HepG2 (cell line): ENCODE measurements at regions not wholly inside any gene's neighbourhood (a gene's known extent, or its start where the extent isn't known, plus 50 kb on each side); places are given as distances from the start of the nearest gene placed in this dataset.

Experiments
- ELF3 ChIP-seq: IDR thresholded peaks from 2 replicates; pipeline ENCODE4 v1.6.1; 2016; ENCODE audit warnings: missing genetic modification reagents, missing compliant biosample characterization
- MEF2D ChIP-seq: sonication (generic); formaldehyde crosslinking; IDR thresholded peaks from 2 replicates; pipeline ENCODE4 v1.5.1; 2020; ENCODE audit warnings: mild to moderate bottlenecking, missing genetic modification reagents
- NFE2L2 ChIP-seq: fragments of 150-350 bp; IDR thresholded peaks from 2 replicates; pipeline ENCODE4 v1.6.1; 2014; ENCODE audit warnings: low read length
- PAX8 ChIP-seq: sonication (generic); formaldehyde crosslinking; IDR thresholded peaks from 2 replicates; pipeline ENCODE4 v1.8.0; 2022; ENCODE audit warnings: mild to moderate bottlenecking, missing genetic modification reagents, borderline replicate concordance
- PRMT3 ChIP-seq: sonication (generic); formaldehyde crosslinking; IDR thresholded peaks from 2 replicates; pipeline ENCODE4 v1.8.1; 2022; ENCODE audit warnings: low read depth, mild to moderate bottlenecking, moderate library complexity, missing genetic modification reagents, borderline replicate concordance
- TBL1XR1 ChIP-seq: fragments of 150-350 bp; IDR thresholded peaks from 2 replicates; pipeline ENCODE4 v1.6.1; 2014; ENCODE audit warnings: borderline replicate concordance, low read length; ENCODE audit not compliant: partially characterized antibody
- TRAFD1 ChIP-seq: sonication (generic); formaldehyde crosslinking; IDR thresholded peaks from 2 replicates; pipeline ENCODE4 v1.5.1; 2020; ENCODE audit warnings: missing genetic modification reagents, mild to moderate bottlenecking, borderline replicate concordance
- ZNF230 ChIP-seq: sonication (generic); formaldehyde crosslinking; IDR thresholded peaks from 2 replicates; pipeline ENCODE4 v1.4.0; 2020; ENCODE audit warnings: mild to moderate bottlenecking, missing genetic modification reagents
- ZNF564 ChIP-seq: sonication (generic); formaldehyde crosslinking; IDR thresholded peaks from 2 replicates; pipeline ENCODE4 v1.8.1; 2023; ENCODE audit warnings: mild to moderate bottlenecking, missing genetic modification reagents
- ZNF616 ChIP-seq: sonication (generic); formaldehyde crosslinking; IDR thresholded peaks from 2 replicates; pipeline ENCODE4 v1.5.0; 2020; ENCODE audit warnings: low read depth, mild to moderate bottlenecking, missing genetic modification reagents
- ZNF619 ChIP-seq: sonication (generic); formaldehyde crosslinking; IDR thresholded peaks from 2 replicates; pipeline ENCODE4 v1.4.0; 2020; ENCODE audit warnings: mild to moderate bottlenecking, missing genetic modification reagents
- ZSCAN20 ChIP-seq: sonication (generic); formaldehyde crosslinking; IDR thresholded peaks from 2 replicates; pipeline ENCODE4 v1.4.0; 2020; ENCODE audit warnings: missing genetic modification reagents, mild to moderate bottlenecking, borderline replicate concordance
- TF ChIP-seq, protein P1 (sequence below): sonication (generic); formaldehyde crosslinking; IDR thresholded peaks from 2 replicates; pipeline ENCODE4 v1.5.1; 2020; ENCODE audit warnings: mild to moderate bottlenecking, moderate library complexity, missing genetic modification reagents

GRCh38 chr6:131460614-131461000 is 112.4 kb upstream of the ARG1 start (continued):
- TF ChIP-seq PRMT3 (CRISPR knock-in tag), result no peak
- TF ChIP-seq TBL1XR1, result no peak
- no peak for TF ChIP-seq PAX8
- TF ChIP-seq ZNF619, result no peak
- TF ChIP-seq, protein P1, sequence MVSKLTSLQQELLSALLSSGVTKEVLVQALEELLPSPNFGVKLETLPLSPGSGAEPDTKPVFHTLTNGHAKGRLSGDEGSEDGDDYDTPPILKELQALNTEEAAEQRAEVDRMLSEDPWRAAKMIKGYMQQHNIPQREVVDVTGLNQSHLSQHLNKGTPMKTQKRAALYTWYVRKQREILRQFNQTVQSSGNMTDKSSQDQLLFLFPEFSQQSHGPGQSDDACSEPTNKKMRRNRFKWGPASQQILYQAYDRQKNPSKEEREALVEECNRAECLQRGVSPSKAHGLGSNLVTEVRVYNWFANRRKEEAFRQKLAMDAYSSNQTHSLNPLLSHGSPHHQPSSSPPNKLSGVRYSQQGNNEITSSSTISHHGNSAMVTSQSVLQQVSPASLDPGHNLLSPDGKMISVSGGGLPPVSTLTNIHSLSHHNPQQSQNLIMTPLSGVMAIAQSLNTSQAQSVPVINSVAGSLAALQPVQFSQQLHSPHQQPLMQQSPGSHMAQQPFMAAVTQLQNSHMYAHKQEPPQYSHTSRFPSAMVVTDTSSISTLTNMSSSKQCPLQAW (CRISPR knock-in tag), result no peak
- TF ChIP-seq ZNF230 (CRISPR knock-in tag), result no peak
- no peak for TF ChIP-seq ELF3 (CRISPR knock-in tag)
- TF ChIP-seq MEF2D (CRISPR knock-in tag), result no peak
- TF ChIP-seq NFE2L2, result no peak
- TF ChIP-seq TRAFD1, result no peak
- no peak for TF ChIP-seq ZSCAN20
- no peak for TF ChIP-seq ZNF564 (CRISPR knock-in tag)
- no peak for TF ChIP-seq ZNF616 (CRISPR knock-in tag)
